K562 (cell line): ENCODE measurements at regions not wholly inside any gene's neighbourhood (a gene's known extent, or its start where the extent isn't known, plus 50 kb on each side); places are given as distances from the start of the nearest gene placed in this dataset.

Experiments used
- ATAC-seq: fragments of 200-7000 bp; cut with Tn5 transposase; 3 replicates; pipeline ENCODE4 v1.9.1; 2020; ENCODE audit warnings: moderate library complexity
- BruUV-seq: library from RNA; stranded (reverse); fragments of 400-500 nt; replicated peaks from 2 replicates; lab custom pipeline; 2021; lab: Mats Ljungman, UMichigan
- CTCF ChIA-PET: fragments of 300-600 bp; formaldehyde crosslinking; extraction: SDS; loops from one replicate; lab custom pipeline; 2021; ENCODE audit warnings: low intra/inter-chr PET ratio; lab: Yijun Ruan, JAX
- POLR2A ChIA-PET: fragments of 300-600, 350-650 bp; sonication (Branson Sonifier 250); formaldehyde crosslinking; extraction: SDS; loops from one replicate; lab custom pipeline; 2021; ENCODE audit warnings: antibody characterized with exemption, inconsistent platforms; lab: Yijun Ruan, JAX
- DNase-seq, 4 experiments: peaks; one replicate each; pipeline versions ENCODE4 v3.0.0 to v3.0.0-alpha.2; 2011 to 2018; ENCODE audit warnings: low spot score in 3 of 4, mixed read lengths in 3 of 4; ENCODE audit errors: extremely low read depth in 1 of 4
- FAIRE-seq: peaks from 2 replicates; lab custom pipeline; 2011; peaks lifted over from hg19 to GRCh38; lab: Jason Lieb, UNC
- H2AFZ ChIP-seq: 2 replicates; pipeline ENCODE4 v1.6.0; 2011; ENCODE audit warnings: low read depth, low read length, control low read depth, inconsistent platforms
- H3K27ac ChIP-seq: fragments of 200-600 bp; 3 replicates; pipeline ENCODE4 v1.8.0; 2011; ENCODE audit warnings: low read depth, mild to moderate bottlenecking, control low read depth, inconsistent platforms, low read length, moderate library complexity, mixed read lengths; ENCODE audit errors: extremely low read depth
- H3K27me3 ChIP-seq, 2 experiments: fragments of 300-600 bp in 1 of 2; 2 replicates in 1 of 2; 3 replicates in 1 of 2; pipeline versions ENCODE4 v1.6.0 to v1.8.0; 2011; ENCODE audit warnings: inconsistent platforms in 2 of 2, low read length in 2 of 2, mild to moderate bottlenecking in 1 of 2, mixed read lengths in 1 of 2, moderate library complexity in 1 of 2; ENCODE audit not compliant: control insufficient read depth in 2 of 2, insufficient read depth in 2 of 2
- H3K36me3 ChIP-seq: fragments of 300-600 bp; 3 replicates; pipeline ENCODE4 v1.8.0; 2011; ENCODE audit warnings: mild to moderate bottlenecking, low read length, inconsistent platforms; ENCODE audit not compliant: control insufficient read depth, insufficient read depth
- H3K4me1 ChIP-seq, 2 experiments: fragments of 200-600 bp in 1 of 2; replicated peaks in 1 of 2; 2 replicates in 1 of 2; 3 replicates in 1 of 2; pipeline versions ENCODE4 v1.5.1 to v1.8.0; 2011; ENCODE audit warnings: inconsistent platforms in 2 of 2, low read length in 2 of 2, mild to moderate bottlenecking in 1 of 2, mixed read lengths in 1 of 2, moderate library complexity in 1 of 2; ENCODE audit not compliant: control insufficient read depth in 2 of 2, insufficient read depth in 2 of 2
- H3K4me2 ChIP-seq: 2 replicates; pipeline ENCODE4 v1.6.1; 2011; ENCODE audit warnings: low read length, control low read depth, inconsistent platforms, mixed read lengths; ENCODE audit not compliant: insufficient read depth
- H3K4me3 ChIP-seq: fragments of 200-600 bp; sonication (generic), shearing (Covaris generic); 2 replicates; pipeline ENCODE4 v1.5.1; 2016; ENCODE audit warnings: control low read depth, inconsistent platforms
- H3K79me2 ChIP-seq: fragments of 200-600 bp; 3 replicates; pipeline ENCODE4 v1.8.0; 2011; ENCODE audit warnings: low read length, inconsistent platforms; ENCODE audit not compliant: control insufficient read depth, insufficient read depth
- H3K9ac ChIP-seq, 2 experiments: 2 replicates each; pipeline versions ENCODE4 v1.6.0 to v1.6.1; 2011; ENCODE audit warnings: low read depth in 2 of 2, low read length in 2 of 2, control low read depth in 1 of 2, inconsistent platforms in 1 of 2, mild to moderate bottlenecking in 1 of 2, mixed read lengths in 1 of 2; ENCODE audit not compliant: insufficient read depth in 1 of 2
- H3K9me1 ChIP-seq: one replicate; pipeline ENCODE4 v1.6.0; 2011; ENCODE audit warnings: inconsistent platforms, mild to moderate bottlenecking, low read length, moderate library complexity; ENCODE audit not compliant: control insufficient read depth, insufficient read depth
- H3K9me3 ChIP-seq: replicated peaks from 2 replicates; pipeline ENCODE4 v1.5.1; 2011; ENCODE audit warnings: low read depth, low read length, inconsistent platforms; ENCODE audit not compliant: control insufficient read depth, insufficient read depth
- H4K20me1 ChIP-seq: replicated peaks from 2 replicates; pipeline ENCODE4 v1.6.1; 2011; ENCODE audit warnings: low read length, inconsistent platforms, mixed read lengths; ENCODE audit not compliant: control insufficient read depth, insufficient read depth
- BRD4 ChIP-seq: fragments of 200-600 bp; sonication (generic); IDR thresholded peaks from 2 replicates; pipeline ENCODE4 v1.6.1; 2017; ENCODE audit warnings: inconsistent platforms
- C11orf30 ChIP-seq: fragments of 450-650 bp; IDR thresholded peaks from 2 replicates; pipeline ENCODE4 v1.6.1; 2016; ENCODE audit warnings: low read depth, mild to moderate bottlenecking
- CHD4 ChIP-seq: fragments of 200-600 bp; sonication (generic); IDR thresholded peaks from 3 replicates; pipeline ENCODE4 v1.6.1; 2012; ENCODE audit warnings: low read depth, mild to moderate bottlenecking, mixed read lengths, low read length, inconsistent platforms; ENCODE audit not compliant: insufficient read depth, insufficient replicate concordance, poor library complexity, severe bottlenecking
- GTF3C2 ChIP-seq: IDR thresholded peaks from 3 replicates; pipeline ENCODE4 v1.6.1; 2011; ENCODE audit warnings: borderline replicate concordance, mild to moderate bottlenecking, moderate library complexity; ENCODE audit not compliant: insufficient read length; ENCODE audit errors: extremely low read depth
- LARP7 ChIP-seq: fragments of 450-650 bp; IDR thresholded peaks from 2 replicates; pipeline ENCODE4 v1.6.1; 2016
- SIX5 ChIP-seq, 2 experiments: IDR thresholded peaks; 2 replicates each; pipeline ENCODE4 v1.6.1; 2011; ENCODE audit warnings: low read length in 2 of 2, borderline replicate concordance in 1 of 2, low read depth in 1 of 2, mild to moderate bottlenecking in 1 of 2, moderate library complexity in 1 of 2; ENCODE audit not compliant: insufficient read depth in 1 of 2
- ZNF584 ChIP-seq: fragments of 200-800 bp; sonication (Bioruptor generic); IDR thresholded peaks from 2 replicates; pipeline ENCODE4 v1.6.1; 2016; ENCODE audit warnings: low read depth, mild to moderate bottlenecking, missing genetic modification characterization, missing compliant biosample characterization
- ZNF639 ChIP-seq, 2 experiments: fragments of 200-800 bp in 1 of 2; sonication (Bioruptor generic) in 1 of 2; sonication (generic) in 1 of 2; formaldehyde crosslinking in 1 of 2; IDR thresholded peaks in 1 of 2; conservative IDR thresholded peaks in 1 of 2; 2 replicates each; pipeline versions ENCODE4 v1.5.0 to v1.6.1; 2016 to 2020; ENCODE audit warnings: missing compliant biosample characterization in 1 of 2, missing genetic modification characterization in 1 of 2, missing genetic modification reagents in 1 of 2
- WGBS: fragments of 100-300 bp; shearing (Covaris generic); methylation state at CpG from one replicate; pipeline ENCODE4 v1.1.6; 2016; ENCODE audit warnings: low coverage, mixed read lengths; ENCODE audit not compliant: insufficient coverage; ENCODE audit errors: missing lambda C conversion rate; 5-methylcytosine and 5-hydroxymethylcytosine counted together
- in situ Hi-C: fragments of 300-500 bp; cut with MboI; formaldehyde crosslinking; loops from 4 replicates; pipeline ENCODE4 v1.15.0; 2018; ENCODE audit warnings: inconsistent platforms, mixed read lengths
- intact Hi-C: fragments of 100-400 bp; cut with micrococcal nuclease; formaldehyde crosslinking; loops from 2 replicates; pipeline ENCODE4 v1.14.2; 2022

- TF ChIP-seq CHD4 (no peak), ZNF639 (CRISPR knock-in tag; conservative IDR thresholded peaks at IDR 0.05 in 1 of 2, IDR thresholded peaks at IDR 0.05 in 1 of 2) (no peak), GTF3C2 (no peak), LARP7 (no peak), C11orf30 (no peak)
- TF ChIP-seq, all 486 proteins: peak for 0
These were observed 327.6 kb downstream of the TDRD15 start (continued) for GRCh38 chr2:21451403-21451802.

GRCh38 chr2:21452263-21452662 lies 328.5 kb downstream of the TDRD15 start:
- no peaks in the 10 kb centered on the region for H3K36me3 ChIP-seq
- H3K9ac ChIP-seq, result no peak overlapping the region
- no peak overlapping the region for H2AFZ ChIP-seq
- in situ Hi-C loops, result no loop called here
- H3K27ac ChIP-seq, result no peak overlapping the region
- no peaks in the 10 kb centered on the region for H3K9me3 ChIP-seq
- H4K20me1 ChIP-seq, result no peaks in the 10 kb centered on the region
- no peaks in the 10 kb centered on the region for H3K27me3 ChIP-seq
- WGBS, result 5% methylated on average over 5 of the region's 5 CpGs
- no peak for TF ChIP-seq SIX5 (IDR thresholded peaks at IDR 0.05; ENCODE audit: borderline replicate concordance in 1 of 2, insufficient read depth in 1 of 2, low read depth in 1 of 2, low read length in 2 of 2)
- TF ChIP-seq CHD4, result no peak
- TF ChIP-seq ZNF584, result no peak
- TF ChIP-seq BRD4, result no peak
- H3K4me3 ChIP-seq, result no peak overlapping the region
- no peak for DNase-seq
- no peaks in the 10 kb centered on the region for H3K79me2 ChIP-seq
- no peak overlapping the region for H3K4me2 ChIP-seq
- ChIA-PET CTCF (no interaction called here), POLR2A (interaction anchor here (0.7 kb wide), 1 partner anchor 1109 kb away, joined by 3 read pairs; no protein-coding TSS in a partner anchor)
- H3K9me1 ChIP-seq, result no peaks in the 10 kb centered on the region
- BruUV-seq, result no TSS peak
- FAIRE-seq, result no peak
- no peak for ATAC-seq
- intact Hi-C loops, result no loop called here
- H3K4me1 ChIP-seq, result no peaks in the 10 kb centered on the region
